ENCODE measurements at regions not wholly inside any gene's neighbourhood (a gene's known extent, or its start where the extent isn't known, plus 50 kb on each side); places are given as distances from the start of the nearest gene placed in this dataset.

DNA sequence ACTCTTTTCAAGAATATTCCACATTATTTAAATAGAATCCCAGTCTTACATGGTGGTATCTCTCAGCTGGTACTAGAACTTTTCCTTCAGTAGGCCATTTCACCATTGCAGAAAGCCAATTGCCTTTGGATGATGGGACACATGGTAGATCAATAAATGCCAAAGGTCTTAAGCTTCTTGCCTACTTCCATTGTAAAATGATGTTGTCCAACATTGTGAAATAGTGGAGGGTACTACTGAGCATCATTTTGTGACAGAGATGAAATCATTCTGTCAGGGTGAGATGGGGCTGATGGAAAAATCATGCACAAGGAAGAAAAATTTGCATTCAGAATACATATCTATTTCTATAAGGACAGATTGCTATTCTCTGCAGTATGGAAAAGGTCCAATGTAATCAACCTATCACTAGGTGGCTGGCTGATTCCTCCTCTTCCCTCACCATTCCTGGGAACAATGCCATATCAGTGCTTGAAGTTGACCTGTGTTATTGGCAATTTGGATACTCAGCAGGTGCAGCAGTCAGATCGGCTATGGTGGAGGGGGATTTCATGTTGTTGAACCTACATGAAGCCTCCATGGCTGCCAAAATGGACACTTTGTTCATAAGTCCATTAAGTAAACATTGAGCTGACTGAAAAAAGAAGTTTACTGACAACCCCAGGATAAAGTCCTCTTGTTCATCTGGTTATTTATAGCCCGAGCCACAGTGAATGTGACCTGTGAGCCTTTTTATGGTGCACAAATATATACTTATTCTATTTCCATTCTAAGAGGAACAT lies 596.9 kb upstream of the ARPP21 start:
- no peak for DNase-seq (ENCODE audit: low read depth)
- no peak overlapping the region for H3K4me3 ChIP-seq (ENCODE audit: low read depth, low read length)
- TF ChIP-seq, protein P1, sequence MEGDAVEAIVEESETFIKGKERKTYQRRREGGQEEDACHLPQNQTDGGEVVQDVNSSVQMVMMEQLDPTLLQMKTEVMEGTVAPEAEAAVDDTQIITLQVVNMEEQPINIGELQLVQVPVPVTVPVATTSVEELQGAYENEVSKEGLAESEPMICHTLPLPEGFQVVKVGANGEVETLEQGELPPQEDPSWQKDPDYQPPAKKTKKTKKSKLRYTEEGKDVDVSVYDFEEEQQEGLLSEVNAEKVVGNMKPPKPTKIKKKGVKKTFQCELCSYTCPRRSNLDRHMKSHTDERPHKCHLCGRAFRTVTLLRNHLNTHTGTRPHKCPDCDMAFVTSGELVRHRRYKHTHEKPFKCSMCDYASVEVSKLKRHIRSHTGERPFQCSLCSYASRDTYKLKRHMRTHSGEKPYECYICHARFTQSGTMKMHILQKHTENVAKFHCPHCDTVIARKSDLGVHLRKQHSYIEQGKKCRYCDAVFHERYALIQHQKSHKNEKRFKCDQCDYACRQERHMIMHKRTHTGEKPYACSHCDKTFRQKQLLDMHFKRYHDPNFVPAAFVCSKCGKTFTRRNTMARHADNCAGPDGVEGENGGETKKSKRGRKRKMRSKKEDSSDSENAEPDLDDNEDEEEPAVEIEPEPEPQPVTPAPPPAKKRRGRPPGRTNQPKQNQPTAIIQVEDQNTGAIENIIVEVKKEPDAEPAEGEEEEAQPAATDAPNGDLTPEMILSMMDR (IDR thresholded peaks at IDR 0.05; ENCODE audit: low read depth, low read length, missing control alignments): no peak

DNA sequence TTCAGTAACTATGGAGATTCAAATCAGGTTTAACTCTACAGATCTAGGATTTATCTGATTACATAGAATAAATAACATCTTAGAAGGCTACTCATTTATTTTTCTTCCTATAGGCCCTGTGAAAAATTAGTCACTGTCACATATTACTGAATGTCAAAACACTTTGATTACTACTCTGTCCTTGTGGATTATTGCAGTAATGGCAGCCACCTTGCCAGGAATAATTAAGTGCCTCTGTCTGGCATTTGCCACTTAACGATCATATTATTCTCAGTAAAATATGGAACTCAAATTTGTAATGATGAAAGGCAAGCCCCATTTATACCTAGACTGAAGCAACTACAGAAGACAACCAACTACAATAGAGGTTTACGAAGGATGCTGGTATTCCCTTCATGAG lies 596.3 kb upstream of the ARPP21 start:
- no peak for DNase-seq (ENCODE audit: low read depth)
- TF ChIP-seq, protein P1 (IDR thresholded peaks at IDR 0.05; ENCODE audit: low read depth, low read length, missing control alignments): no peak
- no peak overlapping the region for H3K4me3 ChIP-seq (ENCODE audit: low read depth, low read length)

DNA sequence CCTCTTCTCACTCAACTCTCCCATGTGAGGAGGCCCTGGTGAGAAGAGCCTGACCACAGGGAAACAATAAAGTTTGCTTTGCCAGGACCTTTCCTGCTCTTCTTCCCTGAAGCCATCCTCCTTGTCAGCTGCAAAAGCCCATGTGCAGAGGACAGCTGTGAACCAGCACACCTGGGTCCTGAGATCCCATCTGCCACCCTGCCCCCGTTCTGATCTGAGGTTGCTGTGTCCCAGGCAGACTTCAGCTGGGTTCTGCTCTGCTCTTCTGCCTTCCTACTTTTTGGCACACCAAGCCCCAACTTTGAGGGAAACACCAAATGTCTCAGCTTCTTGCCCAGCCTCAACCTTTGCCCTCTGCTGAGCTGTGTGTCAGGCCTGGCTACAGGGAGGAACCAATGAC lies 595.1 kb upstream of the ARPP21 start:
- DNase-seq (ENCODE audit: low read depth): no peak
- no peak overlapping the region for H3K4me3 ChIP-seq (ENCODE audit: low read depth, low read length)
- TF ChIP-seq, protein P1 (IDR thresholded peaks at IDR 0.05; ENCODE audit: low read depth, low read length, missing control alignments): no peak

DNA sequence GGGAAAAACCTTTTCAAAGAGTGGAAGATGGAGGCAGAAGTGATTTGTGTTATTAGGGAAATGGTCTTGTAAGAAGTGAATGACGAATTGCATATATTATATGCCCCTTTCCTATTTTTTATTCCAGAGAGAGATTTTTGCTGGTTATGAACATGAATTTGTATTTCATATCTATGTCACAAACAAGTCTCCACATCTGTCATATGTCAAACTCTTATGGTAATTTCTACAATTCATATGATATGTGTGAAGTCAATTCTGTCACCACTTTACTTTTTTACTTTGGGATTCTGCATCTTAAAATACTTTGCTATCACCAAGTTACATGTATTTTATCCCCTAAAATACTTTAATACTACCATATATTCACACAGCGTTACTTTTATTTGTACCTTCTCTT lies 594.2 kb upstream of the ARPP21 start:
- TF ChIP-seq, protein P1 (IDR thresholded peaks at IDR 0.05; ENCODE audit: low read depth, low read length, missing control alignments): no peak
- no peak overlapping the region for H3K4me3 ChIP-seq (ENCODE audit: low read depth, low read length)
- DNase-seq (ENCODE audit: low read depth): no peak

DNA sequence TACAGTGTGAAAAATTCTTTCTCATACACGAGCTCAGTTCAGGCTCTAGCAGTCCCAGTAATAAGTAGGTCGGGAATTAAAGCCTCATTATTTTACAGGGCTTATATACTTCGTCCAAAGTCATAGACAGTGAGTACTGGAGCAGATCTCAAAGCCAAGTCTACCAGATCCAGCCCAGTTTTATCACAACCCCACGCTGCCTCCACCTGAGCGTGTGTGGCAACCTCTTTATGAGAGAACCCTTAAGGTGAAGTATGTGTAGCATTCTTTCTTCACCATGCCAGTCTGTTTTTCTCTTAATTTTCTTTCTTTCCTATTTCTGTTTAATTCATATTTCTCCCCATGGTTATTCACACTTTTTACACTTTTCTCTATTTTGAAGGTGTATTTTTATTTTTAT lies 574.6 kb upstream of the ARPP21 start:
- H3K4me3 ChIP-seq (ENCODE audit: low read depth, low read length): no peak overlapping the region
- no peak for DNase-seq (ENCODE audit: low read depth)
- TF ChIP-seq, protein P1 (IDR thresholded peaks at IDR 0.05; ENCODE audit: low read depth, low read length, missing control alignments): no peak

DNA sequence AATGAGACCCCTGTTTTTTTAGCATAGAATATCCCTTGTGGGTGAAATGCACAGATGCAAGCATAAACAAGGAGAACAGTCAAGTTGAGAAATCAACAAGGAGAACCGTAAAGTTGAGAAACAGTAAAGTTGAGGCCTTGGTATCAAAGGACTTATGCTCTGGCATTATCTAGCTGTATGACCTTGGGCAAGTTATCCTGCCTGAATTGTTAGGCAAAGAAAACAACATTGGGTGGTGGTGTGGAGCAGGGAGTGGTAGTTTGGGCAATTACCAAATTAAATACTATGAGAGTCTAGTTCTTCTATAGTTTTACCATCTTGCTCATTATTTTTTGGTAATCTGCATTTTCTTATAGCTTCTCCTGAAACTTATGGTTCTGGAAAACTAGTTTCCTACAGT lies 573.4 kb upstream of the ARPP21 start:
- no peak for DNase-seq (ENCODE audit: low read depth)
- TF ChIP-seq, protein P1 (IDR thresholded peaks at IDR 0.05; ENCODE audit: low read depth, low read length, missing control alignments): no peak
- H3K4me3 ChIP-seq (ENCODE audit: low read depth, low read length): no peak overlapping the region

DNA sequence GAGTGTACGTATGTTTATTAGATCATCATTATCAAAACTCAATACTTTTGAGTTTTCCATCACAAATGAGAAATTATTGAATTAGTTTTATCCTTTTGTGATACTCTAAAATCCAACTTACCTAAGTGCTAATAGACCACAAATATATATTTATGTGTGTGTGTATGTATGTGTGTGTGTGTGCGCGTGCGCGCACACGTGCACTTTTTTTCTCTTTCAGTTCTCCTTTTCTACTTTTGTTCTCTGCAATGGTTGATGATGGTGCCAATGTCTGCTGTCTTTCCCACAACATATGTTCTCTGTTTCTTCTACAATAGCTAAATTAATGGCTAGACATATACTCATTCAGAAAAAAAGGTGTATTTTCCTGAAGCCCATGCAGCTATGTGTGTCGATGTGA lies 571.6 kb upstream of the ARPP21 start:
- TF ChIP-seq, protein P1 (IDR thresholded peaks at IDR 0.05; ENCODE audit: low read depth, low read length, missing control alignments): no peak
- H3K4me3 ChIP-seq (ENCODE audit: low read depth, low read length): no peak overlapping the region
- DNase-seq (ENCODE audit: low read depth): no peak

Data from GM12864 (cell line).